CD1c-positive myeloid dendritic cell (primary cell): ENCODE measurements at regions not wholly inside any gene's neighbourhood (a gene's known extent, or its start where the extent isn't known, plus 50 kb on each side); places are given as distances from the start of the nearest gene placed in this dataset.

Source experiments
- DNase-seq: peaks from one replicate; pipeline ENCODE4 v3.0.0-alpha.2; 2016; ENCODE audit errors: extremely low spot score

DNA sequence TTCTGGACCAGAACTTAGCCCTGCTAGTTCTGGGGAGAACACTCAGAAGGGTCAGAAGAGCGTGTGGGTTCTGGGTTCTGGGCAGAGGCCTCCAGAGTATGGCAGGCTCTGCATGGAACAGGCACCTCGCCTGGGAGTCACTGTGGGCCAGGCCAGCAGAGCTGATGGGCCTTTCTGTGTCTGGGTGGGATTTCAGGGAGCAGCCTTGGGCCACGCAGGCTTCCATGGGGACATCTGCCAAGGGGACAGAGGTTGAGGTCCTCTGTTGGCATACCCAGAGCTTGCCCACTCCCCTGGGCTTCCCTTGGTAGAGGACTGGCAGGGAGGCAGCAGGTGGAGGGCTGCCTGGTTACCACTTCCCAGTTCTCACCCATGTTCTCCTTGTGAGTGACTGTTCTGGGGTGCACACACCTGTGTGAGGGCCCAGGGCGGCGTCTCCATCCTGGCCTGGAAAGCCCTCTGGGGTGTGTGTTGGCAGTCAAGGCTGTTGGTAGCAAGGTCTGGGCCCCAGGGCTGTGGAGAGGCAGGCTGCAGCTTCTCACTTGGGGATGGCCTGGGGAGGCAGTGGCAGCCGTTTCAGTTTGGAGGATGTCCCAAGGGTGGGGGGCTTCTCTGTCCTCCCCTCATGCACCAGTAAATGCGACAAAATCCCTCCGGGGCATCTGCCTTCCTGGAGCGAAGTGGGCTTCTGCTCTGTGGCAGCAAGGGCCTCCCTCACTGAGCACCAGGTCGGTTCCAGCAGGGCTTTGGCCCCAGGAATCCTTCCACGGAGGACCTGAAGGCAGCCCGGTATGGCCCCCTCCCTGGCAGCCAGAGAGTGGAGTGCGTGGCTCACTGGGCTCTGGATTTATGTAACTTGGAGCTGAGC is 74.6 kb upstream of the HDAC4 start:
- no peak for DNase-seq

DNA sequence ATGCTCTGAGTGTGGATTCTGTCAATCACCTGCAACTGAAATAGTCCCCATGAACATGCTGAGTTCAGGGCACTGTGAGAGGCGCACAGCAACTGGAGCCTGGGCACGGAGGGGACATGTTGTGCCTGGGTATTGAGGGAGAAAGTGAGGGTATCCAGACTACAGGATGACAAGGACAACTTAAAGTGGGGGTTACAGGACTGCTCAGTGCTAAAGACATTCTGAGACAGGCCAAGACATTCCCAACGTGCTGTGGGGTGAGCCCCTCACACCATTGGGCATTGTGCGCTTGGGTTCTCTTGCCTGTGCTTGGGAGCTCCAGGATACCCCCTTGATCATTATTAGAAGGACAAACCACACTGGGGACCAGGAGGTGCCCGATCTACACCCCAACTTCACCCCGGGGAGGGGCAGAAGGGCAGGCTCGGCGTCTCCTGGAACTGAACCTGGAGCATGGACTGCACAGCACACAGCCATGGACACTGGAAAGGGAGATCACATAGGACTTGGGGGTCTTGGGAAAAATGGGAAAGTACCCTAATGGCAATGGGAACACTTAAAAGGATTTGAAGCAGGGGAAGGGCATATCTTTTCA is 72.5 kb upstream of the HDAC4 start:
- DNase-seq = no peak

- DNase-seq = no peak
Measured at GRCh38 chr2:239472235-239472775, 71.5 kb upstream of the HDAC4 start.

- DNase-seq = no peak
Measured at GRCh38 chr2:239471011-239471792, 70.4 kb upstream of the HDAC4 start.

DNA sequence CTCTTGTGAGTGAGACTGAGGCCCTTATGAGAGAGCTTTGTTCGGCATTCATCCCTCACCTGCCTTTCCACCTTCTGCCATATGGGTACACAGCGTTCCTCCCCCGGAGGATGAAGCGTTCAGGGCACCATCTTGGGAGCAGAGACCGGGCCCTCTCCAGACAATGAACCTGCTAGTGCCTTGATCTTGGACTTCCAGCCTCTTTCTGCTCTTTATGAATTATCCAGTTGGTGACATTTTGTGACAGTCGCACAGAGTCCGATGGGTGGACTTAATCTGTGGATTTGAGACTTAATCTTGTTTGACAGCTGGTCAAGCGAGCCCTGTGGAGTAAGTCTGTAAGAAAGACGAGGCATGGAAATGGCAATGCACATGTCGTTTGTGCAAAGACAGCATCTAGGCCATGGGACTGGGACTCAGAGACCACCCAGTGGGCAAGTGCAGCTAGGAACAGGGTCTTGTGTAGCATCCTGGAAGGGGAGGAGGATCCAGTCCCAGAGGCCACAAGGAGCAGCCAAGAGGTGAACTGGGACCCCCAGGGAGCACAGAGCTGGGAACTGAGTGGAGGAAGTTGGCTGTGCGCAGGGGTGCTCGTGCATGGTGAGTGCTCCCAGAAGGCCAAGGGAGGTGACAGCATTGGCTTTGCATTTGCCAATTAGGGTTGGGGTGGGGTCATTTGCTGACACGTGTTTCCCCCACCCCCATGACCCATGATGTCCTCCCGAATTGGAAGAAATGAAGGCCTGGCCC is 69.5 kb upstream of the HDAC4 start:
- no peak for DNase-seq

DNA sequence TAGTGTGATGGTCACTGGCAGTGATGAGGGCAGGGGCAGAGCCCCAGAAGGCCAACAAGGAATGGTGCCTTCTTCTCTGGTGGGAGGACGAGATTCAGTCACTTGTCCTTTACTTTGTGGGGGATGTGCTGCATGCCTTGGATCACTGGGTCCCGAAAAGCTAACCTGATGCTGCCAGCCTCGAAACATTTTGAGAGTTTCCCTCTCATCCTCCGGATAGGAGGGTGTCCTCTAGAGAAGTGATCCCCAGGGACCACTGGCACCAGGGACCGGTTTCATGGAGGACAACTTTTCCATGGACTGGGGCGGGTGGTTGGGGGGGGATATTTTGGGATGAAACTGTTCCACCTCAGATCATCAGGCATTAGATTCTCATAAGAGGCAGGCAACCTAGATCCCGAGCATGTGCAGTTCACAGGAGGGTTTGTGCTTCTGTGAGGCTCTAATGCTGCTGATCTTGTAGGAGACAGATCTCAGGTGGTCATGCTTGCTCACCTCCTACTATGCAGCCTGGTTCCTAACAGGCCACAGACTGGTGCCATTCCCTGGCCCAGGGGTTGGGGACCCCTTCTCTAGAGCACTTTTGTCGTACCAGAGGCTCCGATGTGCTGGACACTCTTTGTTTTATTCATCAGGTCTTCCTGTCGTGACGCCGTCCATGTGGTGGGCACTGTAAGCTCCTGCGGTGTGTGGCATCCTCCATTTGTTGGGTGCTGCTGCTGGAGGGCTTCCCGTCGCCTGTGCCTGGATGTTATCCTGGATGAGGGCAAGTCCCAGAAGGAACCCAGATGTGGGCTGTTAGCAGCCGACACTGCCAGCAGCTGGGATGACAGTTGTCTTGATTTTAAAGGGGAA is 68.5 kb upstream of the HDAC4 start:
- DNase-seq = no peak

GRCh38 chr2:239468491-239469105 is 67.8 kb upstream of the HDAC4 start:
- no peak for DNase-seq

GRCh38 chr2:239467956-239468490 is 67.2 kb upstream of the HDAC4 start:
- DNase-seq = no peak

- no peak for DNase-seq
Measured at GRCh38 chr2:239467281-239467955, 66.6 kb upstream of the HDAC4 start.

- DNase-seq = no peak
Measured at GRCh38 chr2:239466755-239467271, 66.0 kb upstream of the HDAC4 start.

GRCh38 chr2:239466061-239466754 is 65.4 kb upstream of the HDAC4 start:
- no peak for DNase-seq

DNA sequence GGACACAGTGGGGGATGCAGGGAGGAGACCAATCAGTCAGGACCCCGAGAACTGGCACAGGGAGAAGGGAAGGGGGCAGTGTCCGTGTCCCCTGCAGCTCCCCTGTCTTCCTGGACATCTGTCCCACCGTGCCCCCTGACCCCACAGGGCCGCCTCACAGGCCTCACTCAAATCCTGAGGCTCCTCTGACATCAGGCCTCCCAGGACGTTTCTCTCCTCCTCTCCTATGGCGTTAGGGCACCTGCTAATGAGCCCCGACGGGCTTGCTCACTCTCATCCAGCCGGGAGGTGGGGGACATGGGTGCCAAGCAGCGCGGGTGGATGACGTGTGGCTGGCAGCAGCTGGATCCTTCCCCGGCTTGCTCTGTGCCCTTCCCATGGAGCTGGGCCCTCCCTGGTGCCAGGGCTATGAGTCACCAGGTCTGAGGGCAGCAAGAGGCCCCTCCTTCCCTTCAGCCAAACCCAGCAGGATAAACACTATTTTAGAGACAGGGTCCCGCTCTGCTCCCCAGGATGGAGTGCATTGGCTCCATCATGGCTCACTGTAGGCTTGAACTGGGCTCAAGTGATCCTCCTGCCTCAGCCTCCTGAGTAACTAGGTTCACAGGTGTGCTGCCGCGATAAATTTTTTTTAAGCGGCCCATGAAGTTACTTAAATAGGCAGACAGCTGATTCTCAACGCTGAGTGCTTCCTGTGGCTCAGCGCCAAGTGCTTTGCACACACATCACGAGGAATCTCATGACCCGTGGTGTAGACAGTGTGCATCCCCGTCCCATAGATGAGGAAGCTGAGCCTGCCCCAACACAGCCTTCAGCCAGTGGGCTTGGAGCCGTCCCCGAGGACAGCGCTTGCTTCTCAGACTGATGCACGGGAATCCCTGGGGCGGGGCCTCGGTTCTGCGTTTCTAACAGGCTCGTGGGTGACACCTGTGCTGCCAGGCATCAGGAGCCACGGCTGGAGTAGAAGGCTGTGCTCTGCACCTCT is 64.5 kb upstream of the HDAC4 start:
- DNase-seq = peak; percentile 96

GRCh38 chr2:239464166-239465016 is 63.6 kb upstream of the HDAC4 start:
- DNase-seq = peak; percentile 16

DNA sequence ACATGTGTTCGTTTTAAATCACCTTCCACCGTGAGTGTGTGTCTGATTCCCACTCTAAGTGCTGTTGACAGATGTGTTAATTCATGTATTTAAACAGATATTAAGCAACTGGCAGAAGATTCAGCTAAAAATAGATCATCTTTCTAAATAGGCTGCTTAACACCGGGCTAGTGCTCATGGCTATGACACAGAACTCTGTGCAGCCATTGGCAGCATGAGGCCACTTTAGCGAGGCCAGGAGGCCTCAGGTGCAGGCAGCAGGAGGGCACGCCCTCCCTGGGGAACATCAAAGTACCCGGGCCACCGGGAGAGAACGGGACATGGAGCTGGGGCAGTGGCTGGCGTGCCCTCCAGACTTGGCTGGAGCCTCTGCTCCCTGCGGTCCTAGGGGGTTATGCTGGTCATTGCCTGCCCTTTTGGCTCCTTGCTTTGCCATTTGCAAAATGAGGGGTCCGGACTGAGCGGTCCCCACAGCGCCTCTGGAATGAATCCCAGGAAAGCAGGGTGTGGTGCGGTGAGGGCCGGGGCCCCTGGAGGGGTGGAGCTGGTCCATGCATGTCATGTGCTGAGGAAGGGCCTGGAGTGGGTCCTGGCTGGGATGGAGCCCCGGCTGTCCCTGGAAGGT is 62.8 kb upstream of the HDAC4 start:
- DNase-seq = no peak

DNA sequence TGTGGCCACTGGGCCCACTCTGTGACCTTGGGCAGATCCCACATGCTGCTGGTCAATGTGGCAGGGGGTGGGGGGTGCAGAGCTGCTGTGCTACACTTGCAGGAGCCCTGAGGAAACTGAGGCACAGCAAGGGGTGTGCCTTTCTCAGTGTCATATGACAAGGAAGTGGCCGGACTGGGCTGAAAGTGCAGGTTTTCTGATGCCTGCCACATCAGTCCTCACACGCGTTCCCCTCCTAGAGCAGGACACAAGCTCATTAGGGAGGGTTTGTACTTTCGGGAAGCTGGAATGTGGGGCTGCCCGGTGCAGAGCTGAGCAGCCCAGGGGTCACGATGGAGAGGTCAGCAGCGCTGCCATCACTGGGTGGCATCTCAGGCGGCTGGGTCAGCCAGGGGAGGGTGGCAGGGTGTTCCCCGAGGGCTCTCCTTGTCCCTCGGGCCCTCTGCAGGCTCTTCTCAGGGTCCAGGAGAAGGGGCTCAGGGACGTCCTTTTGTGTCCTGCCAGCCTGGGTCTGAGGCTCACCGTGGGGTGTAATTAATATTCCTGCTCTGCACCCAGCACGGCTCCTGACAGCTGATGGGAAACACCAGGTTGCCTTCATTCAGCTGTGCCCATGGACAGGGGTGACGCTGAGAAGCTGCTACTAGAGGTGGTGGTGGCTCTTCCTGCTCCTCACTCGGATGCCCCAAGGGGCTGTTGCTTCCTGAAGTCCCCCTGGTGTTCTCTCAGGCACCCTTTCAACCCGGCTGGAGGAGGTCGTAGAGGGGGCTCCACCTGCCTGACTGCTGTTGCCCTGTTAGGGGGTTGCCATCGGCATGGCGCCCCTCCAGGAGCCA is 62.1 kb upstream of the HDAC4 start:
- DNase-seq = no peak
